Caki2 (cell line): ENCODE measurements at regions not wholly inside any gene's neighbourhood (a gene's known extent, or its start where the extent isn't known, plus 50 kb on each side); places are given as distances from the start of the nearest gene placed in this dataset.
"Not testable (repeated sequence)": the region's sequence is repeated elsewhere in the genome, so short reads cannot be mapped to it uniquely, and the experiment has no call there.

Experiments
- DNase-seq: peaks from one replicate; pipeline ENCODE4 v3.0.0-alpha.2; 2015; ENCODE audit warnings: low read depth
- in situ Hi-C: cut with HindIII; loops from 2 replicates; pipeline ENCODE4 v1.10.0; 2016; ENCODE audit warnings: low sequenced_read_pairs, low pct_unique_long_range_greater_than_20kb, mixed read lengths

DNA sequence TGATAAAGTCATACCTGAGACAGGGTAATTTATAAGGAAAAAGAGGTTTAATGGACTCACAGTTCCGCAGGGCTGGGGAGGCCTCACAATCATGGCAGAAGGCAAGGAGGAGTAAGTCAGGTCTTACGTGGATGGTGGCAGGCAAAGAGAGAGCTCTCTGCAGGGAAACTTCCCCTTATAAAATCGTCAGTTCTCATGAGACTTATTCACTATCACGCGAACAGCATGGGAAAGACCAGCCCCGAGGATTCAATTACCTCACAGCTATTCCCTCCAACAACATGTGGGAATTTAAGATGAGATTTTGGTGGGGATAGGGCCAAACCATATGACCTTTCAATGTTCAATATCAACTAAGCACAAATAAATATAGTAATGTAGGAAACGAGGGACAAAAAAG lies 559.4 kb upstream of the KCND2 start:
- DNase-seq: no peak
- in situ Hi-C loops: no loop called here

DNA sequence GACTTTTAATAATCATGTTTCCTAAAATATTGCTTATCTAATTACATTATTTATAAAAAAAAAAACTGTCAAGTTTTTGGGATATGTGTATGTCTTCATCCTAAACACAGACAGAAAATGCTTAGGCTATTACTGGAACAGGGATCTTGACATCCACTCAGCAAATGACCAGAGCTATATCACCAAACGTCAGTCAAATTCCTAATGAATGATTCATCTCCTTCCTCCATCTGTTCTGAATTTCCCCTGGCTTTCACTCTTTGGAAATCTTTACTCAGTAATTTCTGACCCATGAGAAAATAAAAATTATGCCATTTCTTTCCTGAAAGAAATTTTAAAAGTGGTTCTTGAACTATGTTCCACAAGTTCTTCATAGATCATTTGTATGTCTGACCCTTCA lies 552.4 kb upstream of the KCND2 start:
- DNase-seq: peak; percentile 12
- in situ Hi-C loops: no loop called here

DNA sequence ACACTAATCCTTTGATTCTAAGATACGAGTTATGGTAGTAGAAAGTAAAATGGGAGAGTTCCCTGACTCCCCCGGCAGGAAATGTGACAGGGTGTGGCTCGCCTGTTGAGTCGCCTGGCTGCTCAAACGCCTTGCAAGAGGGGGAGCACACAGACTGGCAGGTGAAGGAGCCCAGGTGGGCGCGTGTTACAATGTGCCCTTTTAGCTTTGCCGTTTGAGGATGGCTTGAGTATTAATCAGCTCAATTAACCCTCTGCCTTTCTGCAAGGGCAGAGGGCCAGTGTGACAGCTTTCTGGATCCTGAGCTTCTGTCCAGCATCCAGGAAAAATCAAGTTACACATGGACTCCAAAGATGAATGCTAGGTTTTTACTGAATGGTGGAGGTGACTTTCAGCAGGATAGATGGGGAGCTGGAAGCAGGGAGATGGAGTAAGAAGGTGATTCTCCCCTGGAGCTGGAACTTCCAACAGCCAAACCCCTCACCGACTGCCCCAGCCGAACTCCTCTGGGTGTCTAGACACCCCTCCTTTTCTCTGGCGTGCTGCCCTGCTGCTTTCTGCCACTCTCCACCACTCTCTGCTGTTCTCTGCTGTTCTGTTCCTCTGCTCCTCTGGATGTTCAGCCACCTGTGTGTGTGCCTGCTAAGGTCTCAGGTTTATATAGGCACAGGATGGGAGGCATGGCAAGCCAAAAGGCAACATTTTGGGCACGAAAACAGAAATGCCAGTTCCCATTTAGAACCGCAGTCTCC lies 548.8 kb upstream of the KCND2 start:
- DNase-seq: no peak
- in situ Hi-C loops: no loop called here

DNA sequence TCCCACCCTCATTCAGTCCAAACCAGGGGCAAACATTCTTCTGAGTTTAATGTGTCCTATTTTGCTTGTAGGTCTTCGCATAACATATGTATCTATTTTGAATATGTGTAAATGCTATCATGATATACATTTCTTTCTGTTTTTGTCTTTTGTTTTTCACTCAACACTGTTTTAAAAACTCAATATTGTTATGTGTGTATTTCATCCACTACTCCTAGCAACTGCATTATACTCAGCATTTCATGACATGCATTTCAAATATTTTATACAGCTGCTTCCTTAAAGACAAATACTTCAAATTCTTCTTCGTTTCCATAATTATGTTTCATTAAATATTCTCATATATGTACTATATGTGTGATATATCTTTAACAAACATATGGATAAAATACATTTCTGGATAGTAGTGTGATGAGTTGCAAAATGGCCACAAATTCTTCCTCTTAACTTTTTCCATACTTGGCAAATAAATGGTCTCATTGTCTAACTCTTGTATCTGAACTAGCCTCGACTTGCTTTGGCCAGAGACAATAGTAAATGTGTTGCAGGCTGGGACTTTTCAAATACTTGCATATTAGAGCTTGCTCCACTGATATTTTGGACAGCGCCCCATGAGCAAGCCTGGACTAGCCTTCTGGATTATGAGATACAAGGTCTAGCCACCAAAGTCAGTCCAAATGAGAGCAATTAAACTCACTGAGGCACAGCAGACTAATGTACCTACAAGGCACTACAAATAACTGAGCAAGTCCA lies 539.7 kb upstream of the KCND2 start:
- DNase-seq: no peak
- in situ Hi-C loops: no loop called here

DNA sequence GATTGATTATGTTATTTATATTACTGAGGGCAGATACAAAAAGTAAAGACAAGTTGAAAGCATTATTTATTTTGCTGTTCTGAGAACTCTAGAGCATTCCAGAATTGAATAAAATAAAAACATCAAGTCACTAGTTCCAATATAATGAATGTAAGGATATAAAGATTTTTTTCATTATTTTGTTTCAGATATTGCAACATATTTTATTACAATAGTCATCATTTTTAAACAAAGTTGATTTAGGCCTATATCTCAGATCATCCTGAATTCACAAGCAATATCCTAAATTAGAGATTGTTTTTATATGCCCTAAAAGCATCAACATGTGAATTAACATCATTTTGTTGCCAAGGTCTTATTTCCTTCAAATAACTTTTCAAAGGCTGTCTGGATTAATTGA lies 535.6 kb upstream of the KCND2 start:
- in situ Hi-C loops: no loop called here
- no peak for DNase-seq

DNA sequence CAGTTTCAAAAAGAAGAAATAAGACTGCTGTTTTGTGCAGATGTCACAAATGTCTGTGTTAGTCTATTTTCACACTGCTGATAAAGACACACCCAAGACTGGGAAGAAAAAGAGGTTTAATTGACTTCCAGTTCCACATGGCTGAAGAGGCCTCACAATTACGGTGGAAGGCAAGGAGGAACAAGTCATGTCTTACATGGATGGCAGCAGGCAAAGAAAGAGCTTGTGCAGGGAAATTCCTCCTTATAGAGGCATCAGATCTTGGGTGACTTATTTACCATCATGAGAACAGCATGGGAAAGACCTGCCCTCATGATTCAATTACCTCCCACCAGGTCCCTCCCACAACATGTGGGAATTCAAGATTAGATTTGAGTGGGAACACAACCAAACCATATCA lies 527.7 kb upstream of the KCND2 start:
- in situ Hi-C loops, DNase-seq: not testable (repeated sequence)

DNA sequence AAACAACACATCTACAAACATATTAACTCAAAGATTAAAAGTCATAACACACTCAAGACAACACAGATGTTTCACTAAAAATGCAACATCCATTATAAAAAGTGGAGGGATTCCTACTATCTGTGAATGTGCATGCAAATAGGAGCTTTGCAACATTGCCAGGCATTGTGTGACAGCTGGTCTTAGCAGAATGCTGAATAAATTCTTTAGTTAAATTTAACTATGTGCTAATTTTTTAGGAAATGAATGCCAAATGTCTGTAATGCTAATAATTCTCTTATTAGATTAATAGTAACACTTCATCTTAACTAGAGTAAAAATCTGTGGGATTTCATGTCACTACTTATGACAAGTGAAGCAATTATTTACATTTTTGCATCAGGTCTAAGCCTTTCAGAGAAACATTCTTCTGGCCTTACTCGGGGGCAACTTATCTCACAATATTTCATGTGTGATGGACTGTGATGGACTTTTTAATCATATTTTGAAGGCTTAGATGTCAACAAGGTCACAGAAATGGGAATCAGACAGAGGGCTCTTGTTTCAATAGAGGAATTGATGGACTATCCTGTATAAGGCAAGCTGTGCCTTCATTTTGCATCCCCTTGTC lies 524.6 kb upstream of the KCND2 start:
- in situ Hi-C loops: no loop called here

DNA sequence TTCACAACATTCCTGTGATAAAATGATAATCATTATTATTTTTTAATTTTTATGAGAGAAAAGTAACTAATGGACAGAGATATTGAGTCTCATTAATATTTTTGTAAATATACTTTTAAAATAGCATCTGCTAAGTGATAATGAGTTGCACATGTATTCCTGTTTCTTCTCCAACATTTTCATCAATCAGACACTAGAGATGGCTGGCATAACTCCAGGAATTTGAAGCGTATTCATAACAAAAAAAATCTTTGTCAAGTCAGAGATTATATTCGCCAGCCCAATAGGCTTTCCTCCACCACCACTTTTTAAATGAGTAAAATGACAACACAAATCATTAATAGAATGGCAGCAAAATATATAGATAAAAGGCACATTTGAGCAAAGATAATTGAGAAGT lies 524.0 kb upstream of the KCND2 start:
- in situ Hi-C loops: no loop called here
- no peak for DNase-seq

More for the DNA sequence above, 524.6 kb upstream of the KCND2 start:
- DNase-seq: no peak

DNA sequence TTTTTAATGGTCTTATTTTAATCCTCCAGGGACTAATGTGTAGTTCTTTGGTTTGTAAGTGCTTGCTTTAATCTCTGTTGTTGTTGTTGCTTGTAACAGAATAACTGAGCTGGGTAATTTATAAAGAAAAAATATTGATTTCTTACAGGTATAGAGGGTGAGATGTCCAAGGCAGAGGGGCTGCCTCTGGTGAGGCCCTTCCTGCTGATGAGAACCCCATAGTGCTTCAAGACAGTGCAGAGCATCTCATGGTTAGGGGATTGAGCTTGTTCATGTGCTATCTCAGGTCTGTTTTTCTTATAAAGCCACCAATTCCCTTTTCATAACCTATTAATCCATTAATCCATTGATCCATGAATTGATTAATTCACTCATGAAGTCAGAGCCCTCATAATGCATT lies 516.3 kb upstream of the KCND2 start:
- in situ Hi-C loops: no loop called here
- DNase-seq: no peak

DNA sequence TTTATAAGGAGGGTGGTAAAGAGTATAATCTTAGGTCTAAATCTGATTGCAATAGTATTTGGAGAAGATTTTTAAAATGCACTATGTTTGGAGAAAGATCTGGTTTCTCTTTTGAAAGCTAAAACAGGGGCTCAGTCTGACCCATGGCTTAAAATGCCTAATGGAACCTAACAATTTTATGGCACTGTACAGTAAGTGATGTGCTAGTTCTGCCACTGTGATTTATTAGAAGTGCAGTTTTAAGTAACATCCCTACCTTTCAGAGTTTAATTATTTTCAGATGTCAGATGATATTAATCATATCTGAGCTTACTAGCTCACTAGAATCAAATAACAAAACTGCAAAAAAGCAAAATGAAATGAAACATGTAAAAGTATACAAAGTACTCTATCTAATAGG lies 514.7 kb upstream of the KCND2 start:
- DNase-seq: no peak
- in situ Hi-C loops: no loop called here

DNA sequence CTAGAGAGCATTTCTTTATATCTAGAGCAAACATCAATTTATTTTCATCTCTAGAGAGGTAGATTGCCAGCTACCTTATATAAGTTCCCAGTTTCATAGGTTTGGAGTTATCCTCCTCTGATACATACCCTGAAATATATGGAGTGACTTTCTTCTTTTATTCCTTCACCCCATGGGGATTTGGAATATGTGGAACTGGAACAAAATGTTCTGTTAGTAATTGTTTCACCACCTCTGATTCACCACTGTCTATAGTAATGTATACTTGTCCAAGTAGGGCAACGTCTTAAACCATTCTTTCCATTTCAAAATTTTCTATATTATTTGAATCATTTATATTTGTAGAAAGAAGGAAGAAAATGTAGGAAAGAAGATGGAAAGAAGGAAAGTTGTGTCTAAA lies 511.2 kb upstream of the KCND2 start:
- DNase-seq: no peak
- in situ Hi-C loops: no loop called here

DNA sequence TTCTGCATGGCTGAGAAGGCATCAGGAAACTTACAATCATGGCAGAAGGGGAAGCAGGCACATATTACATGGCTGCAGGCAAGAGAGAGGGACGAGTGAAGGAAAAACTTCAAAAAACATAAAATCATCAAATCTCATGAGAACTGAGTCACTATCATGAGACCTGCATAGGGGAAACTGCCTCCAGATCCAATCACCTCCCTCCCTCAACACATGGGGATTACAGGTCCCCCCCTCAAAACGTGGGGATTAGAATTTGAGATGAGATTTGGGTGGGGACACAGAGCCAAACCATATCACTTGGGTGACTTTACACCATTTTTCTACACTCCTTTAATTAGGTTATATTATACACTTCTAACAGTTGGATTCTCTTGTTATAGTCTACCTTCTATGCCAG lies 490.7 kb upstream of the KCND2 start:
- in situ Hi-C loops: no loop called here
- no peak for DNase-seq

DNA sequence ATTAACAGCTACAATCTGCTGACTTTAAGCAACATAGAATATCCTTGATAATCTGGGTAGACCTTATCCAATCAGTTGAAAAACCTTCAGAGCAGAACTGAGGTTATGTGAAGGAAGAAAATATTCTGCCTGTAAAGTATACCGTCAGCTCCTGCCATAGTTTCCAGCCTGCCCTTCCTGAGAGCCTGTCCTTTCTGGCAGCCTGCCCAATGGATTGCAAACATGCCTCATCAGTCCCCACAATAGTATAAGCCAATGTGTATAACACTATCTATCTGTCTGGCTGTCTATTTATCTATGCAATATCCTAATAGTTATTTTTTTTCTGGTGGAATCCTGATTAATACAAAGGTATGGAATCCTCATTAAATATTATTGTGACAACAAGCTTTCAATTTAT lies 489.2 kb upstream of the KCND2 start:
- no peak for DNase-seq
- in situ Hi-C loops: no loop called here

DNA sequence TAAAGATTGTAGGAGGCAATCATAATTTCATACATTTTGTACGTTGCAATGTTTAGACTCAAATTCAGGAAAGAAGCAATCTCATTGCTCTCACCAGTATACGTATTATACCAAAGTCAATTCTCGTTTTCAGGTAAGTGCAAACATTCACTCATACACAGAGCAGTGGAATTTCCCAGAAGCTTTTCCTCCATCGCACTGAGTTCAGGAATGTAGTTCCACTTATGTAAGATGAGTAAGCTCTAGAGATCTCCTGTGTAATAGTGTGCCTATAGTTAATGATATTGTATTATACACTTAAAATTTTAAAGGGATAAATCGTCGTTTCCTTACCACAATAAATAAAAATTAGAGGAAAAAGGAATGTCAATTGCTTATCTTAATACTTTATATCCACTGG lies 470.8 kb upstream of the KCND2 start:
- in situ Hi-C loops: no loop called here

DNA sequence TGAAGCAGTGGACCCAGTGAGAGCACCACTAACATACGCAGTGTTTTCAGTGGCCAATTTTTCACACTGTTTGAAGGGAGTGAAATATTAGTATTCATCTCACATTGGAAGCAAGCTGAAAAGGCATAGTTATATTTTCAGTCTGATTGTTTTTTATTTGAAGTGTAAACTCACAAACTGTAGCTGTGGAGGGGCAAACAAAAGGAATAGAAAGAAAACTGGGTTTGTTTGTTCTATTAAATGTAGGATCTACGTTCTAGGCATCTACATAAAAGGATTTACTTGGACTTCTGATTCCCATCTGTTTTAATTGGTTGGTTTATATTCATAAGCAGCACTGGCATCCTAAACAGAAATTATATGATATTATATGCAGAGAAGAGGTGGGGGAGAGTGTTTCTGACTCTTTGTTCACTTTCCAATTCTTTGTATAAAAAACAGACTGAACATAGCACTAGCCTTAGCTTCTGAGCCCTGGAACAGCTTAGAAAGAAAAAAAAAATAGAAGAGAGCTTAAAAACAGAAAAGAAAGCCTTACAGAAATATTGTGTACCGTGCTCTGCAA lies 447.8 kb upstream of the KCND2 start:
- in situ Hi-C loops: no loop called here
- DNase-seq: no peak

More for the DNA sequence above, 470.8 kb upstream of the KCND2 start:
- DNase-seq: no peak

DNA sequence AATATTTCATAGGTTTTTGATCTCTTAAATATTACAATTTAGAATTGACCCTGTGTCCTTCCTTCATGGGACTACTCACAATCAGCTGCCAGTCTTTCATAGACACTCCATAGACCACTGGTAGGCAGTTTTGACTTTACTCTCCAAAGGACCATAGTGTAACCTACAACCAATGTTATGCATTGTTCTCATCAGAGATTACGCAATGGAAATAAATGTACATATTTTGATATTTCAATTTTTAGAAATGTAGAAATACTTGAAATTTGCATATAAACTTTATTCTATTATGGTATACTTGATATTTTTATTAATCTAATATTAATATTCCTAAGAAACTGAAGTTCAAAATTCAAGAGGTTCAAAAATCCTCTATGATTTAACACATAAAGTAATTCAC lies 446.4 kb upstream of the KCND2 start:
- DNase-seq: no peak
- in situ Hi-C loops: no loop called here

DNA sequence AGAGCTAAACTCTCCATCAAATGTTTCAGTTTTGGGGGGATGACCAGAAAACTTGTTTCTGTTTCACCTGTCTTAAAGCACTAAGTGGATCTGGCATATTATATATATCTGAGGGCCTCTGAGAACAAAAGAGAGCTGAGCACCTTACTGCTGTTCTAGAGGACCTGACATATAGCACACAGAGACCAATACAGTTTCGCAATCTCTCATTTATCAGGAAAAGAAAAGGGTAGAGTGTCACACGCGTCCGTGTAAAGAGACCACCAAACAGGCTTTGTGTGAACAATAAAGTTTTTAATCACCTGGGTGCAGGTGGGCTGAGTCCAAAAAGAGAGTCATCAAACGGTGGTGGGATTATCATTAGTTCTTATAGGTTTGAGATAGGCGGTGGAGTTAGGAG lies 434.5 kb upstream of the KCND2 start:
- in situ Hi-C loops: no loop called here
- no peak for DNase-seq

DNA sequence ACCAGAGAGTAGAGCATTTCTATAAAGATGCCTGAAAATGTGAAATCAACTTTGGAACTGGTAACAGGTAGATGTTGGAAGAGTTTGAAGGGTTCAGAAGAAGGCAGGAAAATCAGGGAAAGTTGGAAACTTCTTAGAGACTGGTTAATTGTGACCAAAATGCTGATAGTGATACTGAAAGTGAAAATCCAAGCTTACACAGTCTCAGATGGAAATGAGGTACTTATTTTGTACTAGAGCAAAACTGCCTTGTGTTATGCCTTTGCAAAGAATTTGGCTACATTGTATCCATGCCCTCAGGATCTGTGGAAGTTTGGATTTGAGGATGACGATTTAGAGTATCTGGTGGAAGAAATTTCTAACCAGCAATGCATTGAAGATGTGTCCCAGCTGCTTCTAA lies 430.6 kb upstream of the KCND2 start:
- no peak for DNase-seq
- in situ Hi-C loops: no loop called here

DNA sequence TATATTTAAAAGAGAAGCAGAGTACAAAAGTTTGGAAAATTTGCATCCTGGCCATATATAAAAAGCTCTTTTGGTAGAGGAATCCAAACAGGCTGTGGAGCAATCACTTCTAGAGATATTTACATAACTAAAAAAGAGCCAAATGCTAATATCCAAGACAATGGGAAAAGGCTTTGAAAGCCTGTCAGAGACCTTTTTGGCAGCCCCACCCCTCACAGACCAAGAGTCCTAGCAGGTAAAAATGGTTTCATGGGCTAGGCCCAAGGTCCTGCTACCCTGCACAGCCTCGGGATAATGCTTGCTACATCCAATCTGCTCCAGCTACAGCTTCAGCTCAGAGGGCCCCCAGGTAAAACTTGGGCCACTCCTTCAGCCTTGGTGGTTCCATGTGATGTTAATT lies 430.2 kb upstream of the KCND2 start:
- no peak for DNase-seq
- in situ Hi-C loops: no loop called here
